ELF-1 (cell line): ENCODE measurements at regions not wholly inside any gene's neighbourhood (a gene's known extent, or its start where the extent isn't known, plus 50 kb on each side); places are given as distances from the start of the nearest gene placed in this dataset.

Source experiments
- DNase-seq: peaks from one replicate; pipeline ENCODE4 v3.0.0-alpha.2; 2016; ENCODE audit warnings: low read depth, low spot score

GRCh38 chr4:11636031-11636430 lies 207.3 kb upstream of the HS3ST1 start:
- no peak for DNase-seq

DNA sequence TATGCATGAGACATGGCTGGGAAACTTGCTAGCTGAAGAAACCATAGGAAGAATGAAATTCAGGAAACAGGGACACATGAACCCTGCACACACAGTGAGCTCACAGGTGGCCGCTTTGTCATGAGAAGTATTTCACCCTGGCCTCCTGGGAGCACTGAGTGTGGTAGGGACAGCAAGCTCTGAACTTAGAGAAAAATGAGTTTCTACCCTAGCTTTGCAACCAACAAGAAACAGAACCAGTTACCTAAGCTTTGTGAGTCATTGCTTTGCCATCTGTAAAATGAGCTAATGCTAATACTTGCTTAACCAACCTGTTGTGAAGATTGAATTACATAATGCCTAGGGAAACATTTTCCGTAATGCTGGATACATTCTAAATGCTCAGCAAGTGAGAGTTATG lies 206.6 kb upstream of the HS3ST1 start:
- no peak for DNase-seq

GRCh38 chr4:11634283-11634682 lies 205.6 kb upstream of the HS3ST1 start:
- DNase-seq, result no peak

DNA sequence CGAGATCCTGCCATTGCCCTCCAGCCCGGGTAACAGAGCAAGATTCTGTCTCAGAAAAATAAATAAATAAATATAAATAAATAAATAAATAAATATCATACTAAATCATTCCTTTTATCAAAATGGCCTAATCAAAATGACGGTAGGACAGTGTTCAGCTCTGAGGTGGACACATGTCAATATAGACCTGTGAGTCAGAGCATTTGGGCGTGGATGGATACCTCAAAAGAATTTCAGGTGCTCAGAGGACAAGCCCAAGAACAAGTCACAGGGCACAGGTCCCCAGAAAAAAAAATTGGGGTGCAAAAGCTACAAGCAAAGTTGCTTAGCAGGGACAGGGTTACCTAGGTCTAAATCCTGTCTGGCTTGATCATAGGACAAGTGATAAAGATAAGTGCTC lies 204.7 kb upstream of the HS3ST1 start:
- no peak for DNase-seq

DNA sequence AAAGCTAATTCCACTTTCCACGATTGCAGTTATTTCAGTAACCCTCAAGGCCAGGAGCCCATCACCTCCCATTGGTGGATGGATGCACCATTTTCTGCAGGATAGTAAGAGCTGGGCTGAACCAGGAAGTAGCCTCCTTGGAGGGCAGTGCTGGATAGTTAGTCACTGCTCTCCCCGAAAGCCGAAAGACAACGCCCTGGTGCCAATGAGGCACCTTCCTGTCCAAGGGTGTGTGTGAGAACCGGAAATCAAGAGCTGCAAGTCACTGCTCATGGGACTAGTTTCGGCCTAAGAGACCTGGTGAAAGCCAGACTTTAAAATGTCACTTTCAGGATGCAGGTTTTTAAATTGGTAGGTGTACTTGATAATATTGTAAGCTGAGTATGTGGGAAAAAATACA lies 203.8 kb upstream of the HS3ST1 start:
- DNase-seq, result no peak

GRCh38 chr4:11632025-11632424 lies 203.3 kb upstream of the HS3ST1 start:
- no peak for DNase-seq

DNA sequence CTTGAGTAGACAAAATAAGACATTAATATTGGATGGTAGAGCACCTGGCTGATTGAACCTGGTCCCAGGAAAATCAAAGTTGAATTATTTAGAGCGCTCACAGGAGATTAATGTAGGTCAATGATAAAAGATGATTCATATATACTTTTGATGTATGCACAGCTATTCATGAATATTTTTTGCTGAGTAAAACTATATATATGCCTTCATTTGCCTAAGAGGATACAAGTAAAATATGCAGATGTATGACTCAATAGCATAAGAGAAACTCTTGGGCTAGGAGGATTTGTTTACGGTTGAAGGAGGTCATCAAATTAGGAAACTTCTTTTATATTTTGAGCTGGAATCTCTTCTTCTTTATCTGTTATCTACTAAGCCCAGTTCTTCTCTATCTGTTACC lies 202.7 kb upstream of the HS3ST1 start:
- DNase-seq, result no peak

GRCh38 chr4:11628093-11628725 lies 199.5 kb upstream of the HS3ST1 start:
- DNase-seq, result no peak

GRCh38 chr4:11626066-11626465 lies 197.4 kb upstream of the HS3ST1 start:
- no peak for DNase-seq

- no peak for DNase-seq
Observed at GRCh38 chr4:11625211-11625610, 196.5 kb upstream of the HS3ST1 start.

DNA sequence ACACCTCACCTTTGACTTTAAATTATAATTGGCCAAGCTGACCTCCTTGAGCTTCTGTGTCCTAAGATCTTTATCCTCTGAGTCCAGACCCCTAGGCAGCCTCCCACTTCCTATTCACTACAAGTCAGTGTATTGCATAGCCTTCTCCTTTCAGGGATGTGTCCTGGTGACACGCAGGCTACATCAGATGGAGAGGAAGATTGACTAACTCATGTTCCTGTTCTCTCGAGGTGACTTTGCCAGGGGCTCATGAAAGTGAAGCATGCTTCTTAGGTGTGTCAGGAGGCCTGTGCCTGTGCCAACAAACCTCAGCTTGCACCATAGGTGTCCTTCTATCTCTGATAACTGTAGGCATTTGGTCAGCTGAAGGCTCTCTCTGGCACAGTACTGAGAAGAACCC lies 195.7 kb upstream of the HS3ST1 start:
- no peak for DNase-seq

DNA sequence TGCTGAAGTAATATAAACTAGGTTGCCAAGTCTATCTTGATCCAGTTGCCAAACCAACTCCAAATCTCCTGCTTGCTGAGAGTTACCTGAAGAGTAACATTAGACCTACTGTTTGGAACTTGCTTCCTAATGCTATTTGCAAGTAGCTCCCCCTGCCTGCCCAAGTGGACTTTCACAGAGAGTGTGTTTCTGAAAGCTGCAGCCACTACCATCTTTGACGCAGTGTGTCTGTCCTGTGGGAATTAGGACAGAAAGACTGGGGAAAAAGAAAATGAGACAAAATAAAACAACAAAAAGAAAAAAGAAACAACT lies 195.0 kb upstream of the HS3ST1 start:
- DNase-seq, result peak; percentile 2

- no peak for DNase-seq
Observed at GRCh38 chr4:11622961-11623725, 194.4 kb upstream of the HS3ST1 start.

DNA sequence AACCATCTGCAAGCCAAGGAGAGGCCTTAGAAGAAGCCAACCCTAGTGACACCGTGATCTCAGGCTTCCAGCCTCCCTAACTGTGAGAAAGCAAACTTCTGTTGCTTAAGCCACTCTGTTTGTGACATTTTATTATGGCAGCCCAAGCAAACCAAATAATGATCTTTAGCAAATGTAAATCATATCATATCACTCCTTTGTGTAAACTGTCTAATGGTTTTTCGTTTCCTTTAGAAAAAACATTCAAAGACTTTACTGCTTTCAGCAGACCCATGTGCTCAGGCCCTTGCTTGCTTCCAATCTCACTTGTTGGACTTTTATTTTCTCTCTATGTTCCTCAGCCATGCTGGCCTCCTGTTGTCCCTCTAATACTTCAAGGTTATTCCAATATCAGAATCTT lies 192.2 kb upstream of the HS3ST1 start:
- DNase-seq, result no peak

GRCh38 chr4:11618666-11619282 lies 190.1 kb upstream of the HS3ST1 start:
- no peak for DNase-seq

- no peak for DNase-seq
Observed at GRCh38 chr4:11616856-11617255, 188.2 kb upstream of the HS3ST1 start.

GRCh38 chr4:11615601-11616000 lies 186.9 kb upstream of the HS3ST1 start:
- no peak for DNase-seq

DNA sequence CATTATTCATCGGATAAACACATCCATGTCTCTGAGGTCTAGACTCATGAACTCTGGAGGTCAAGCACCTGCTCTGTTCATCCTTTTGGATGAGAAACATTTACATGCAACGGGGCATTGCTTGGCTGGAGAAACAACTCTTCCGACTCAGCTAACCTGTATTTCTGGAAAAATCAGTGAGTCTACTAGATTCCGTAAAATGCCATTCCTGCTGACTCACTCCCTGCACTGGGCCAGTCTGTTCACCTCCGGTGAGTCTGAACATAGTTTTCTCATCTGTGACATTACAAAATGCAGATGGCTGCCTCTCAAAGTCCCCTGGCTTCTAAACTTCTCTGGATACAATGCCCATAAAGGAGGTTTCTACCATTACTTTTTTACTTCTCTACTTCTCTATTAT lies 185.7 kb upstream of the HS3ST1 start:
- DNase-seq, result peak; percentile 57

DNA sequence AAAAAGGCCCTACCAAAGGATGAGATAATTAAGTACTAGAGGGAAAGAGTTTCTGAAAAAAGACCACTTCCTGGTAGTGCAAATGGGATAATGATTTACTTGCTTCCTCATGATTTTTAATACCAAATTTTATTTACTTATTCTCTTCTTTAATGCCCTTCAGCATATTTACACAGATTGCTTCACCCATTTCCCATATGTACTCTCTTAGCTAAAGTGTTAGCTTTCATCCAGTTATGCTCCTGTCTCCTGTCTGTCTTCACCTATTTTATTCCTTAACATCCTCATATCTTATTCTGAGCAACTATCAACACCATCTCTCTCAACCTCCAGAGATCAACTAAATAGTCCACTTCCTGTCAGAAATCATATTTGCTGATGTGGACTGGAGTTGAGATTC lies 183.2 kb upstream of the HS3ST1 start:
- no peak for DNase-seq

- DNase-seq, result no peak
Observed at GRCh38 chr4:11609751-11610150, 181.1 kb upstream of the HS3ST1 start.

- no peak for DNase-seq
Observed at GRCh38 chr4:11608992-11609391, 180.3 kb upstream of the HS3ST1 start.

- no peak for DNase-seq
Observed at GRCh38 chr4:11606078-11606477, 177.4 kb upstream of the HS3ST1 start.

- DNase-seq, result no peak
Observed at GRCh38 chr4:11605597-11605996, 176.9 kb upstream of the HS3ST1 start.
